KOPT-K1 (cell line): ENCODE measurements at regions not wholly inside any gene's neighbourhood (a gene's known extent, or its start where the extent isn't known, plus 50 kb on each side); places are given as distances from the start of the nearest gene placed in this dataset.

Source experiments
- H3K27ac ChIP-seq: fragments of 200-600 bp; sonication (generic); 2 replicates; pipeline ENCODE4 v1.5.1; 2016; ENCODE audit warnings: antibody characterized with exemption, mild to moderate bottlenecking, low read depth, low read length; ENCODE audit not compliant: poor library complexity, severe bottlenecking
- H3K36me3 ChIP-seq: fragments of 200-600 bp; sonication (generic); 2 replicates; pipeline ENCODE4 v1.5.1; 2017; ENCODE audit warnings: antibody characterized with exemption, mild to moderate bottlenecking, low read length, moderate library complexity; ENCODE audit not compliant: insufficient read depth
- H3K9me3 ChIP-seq: fragments of 200-600 bp; sonication (generic); 2 replicates; pipeline ENCODE4 v1.5.1; 2017; ENCODE audit warnings: antibody characterized with exemption, low read length, mild to moderate bottlenecking; ENCODE audit not compliant: insufficient read depth, poor library complexity, severe bottlenecking

GRCh38 chr18:77990901-77991300 is 741.3 kb downstream of the GALR1 start:
- Histone ChIP-seq H3K9me3 (no peaks in the 10 kb centered on the region), H3K27ac (no peak overlapping the region), H3K36me3 (no peaks in the 10 kb centered on the region)

- Histone ChIP-seq H3K9me3 (no peaks in the 10 kb centered on the region), H3K27ac (no peak overlapping the region), H3K36me3 (no peaks in the 10 kb centered on the region)
These were observed 742.4 kb downstream of the GALR1 start for GRCh38 chr18:77992057-77992456.

GRCh38 chr18:77993188-77993981 is 743.7 kb downstream of the GALR1 start:
- Histone ChIP-seq H3K36me3 (no peaks in the 10 kb centered on the region), H3K9me3 (no peaks in the 10 kb centered on the region), H3K27ac (no peak overlapping the region)

GRCh38 chr18:77995593-77995992 is 745.9 kb downstream of the GALR1 start:
- no peaks in the 10 kb centered on the region for H3K36me3 ChIP-seq
- no peaks in the 10 kb centered on the region for H3K9me3 ChIP-seq
- no peak overlapping the region for H3K27ac ChIP-seq

- H3K27ac ChIP-seq = no peak overlapping the region
- no peaks in the 10 kb centered on the region for H3K9me3 ChIP-seq
- H3K36me3 ChIP-seq = no peaks in the 10 kb centered on the region
These were observed 747.1 kb downstream of the GALR1 start for GRCh38 chr18:77996737-77997136.

GRCh38 chr18:78001811-78002210 is 752.2 kb downstream of the GALR1 start:
- no peak overlapping the region for H3K27ac ChIP-seq
- no peaks in the 10 kb centered on the region for H3K36me3 ChIP-seq
- no peaks in the 10 kb centered on the region for H3K9me3 ChIP-seq

GRCh38 chr18:78006006-78006773 is 756.5 kb downstream of the GALR1 start:
- Histone ChIP-seq H3K36me3 (no peaks in the 10 kb centered on the region), H3K27ac (no peak overlapping the region)

GRCh38 chr18:78006774-78007260 is 757.2 kb downstream of the GALR1 start:
- peaks cover 3% of the 10 kb centered on the region for H3K9me3 ChIP-seq
- H3K36me3 ChIP-seq = no peaks in the 10 kb centered on the region
- H3K27ac ChIP-seq = no peak overlapping the region

More at GRCh38 chr18:78006006-78006773, 756.5 kb downstream of the GALR1 start:
- peaks cover 3% of the 10 kb centered on the region for H3K9me3 ChIP-seq

- peaks cover 3% of the 10 kb centered on the region for H3K9me3 ChIP-seq
- H3K27ac ChIP-seq = no peak overlapping the region
- no peaks in the 10 kb centered on the region for H3K36me3 ChIP-seq
These were observed 760.7 kb downstream of the GALR1 start for GRCh38 chr18:78010363-78010762.

- no peaks in the 10 kb centered on the region for H3K9me3 ChIP-seq
- no peaks in the 10 kb centered on the region for H3K36me3 ChIP-seq
- no peak overlapping the region for H3K27ac ChIP-seq
These were observed 768.2 kb downstream of the GALR1 start for GRCh38 chr18:78017869-78018268.

GRCh38 chr18:78021196-78021595 is 771.5 kb downstream of the GALR1 start:
- no peaks in the 10 kb centered on the region for H3K9me3 ChIP-seq
- H3K27ac ChIP-seq = no peak overlapping the region
- H3K36me3 ChIP-seq = no peaks in the 10 kb centered on the region

GRCh38 chr18:78031589-78031988 is 781.9 kb downstream of the GALR1 start:
- Histone ChIP-seq H3K36me3 (no peaks in the 10 kb centered on the region), H3K9me3 (no peaks in the 10 kb centered on the region), H3K27ac (no peak overlapping the region)

- no peaks in the 10 kb centered on the region for H3K9me3 ChIP-seq
- no peaks in the 10 kb centered on the region for H3K36me3 ChIP-seq
- H3K27ac ChIP-seq = no peak overlapping the region
These were observed 782.3 kb downstream of the GALR1 start for GRCh38 chr18:78031991-78032390.

- Histone ChIP-seq H3K36me3 (no peaks in the 10 kb centered on the region), H3K9me3 (no peaks in the 10 kb centered on the region), H3K27ac (no peak overlapping the region)
These were observed 782.9 kb downstream of the GALR1 start for GRCh38 chr18:78032574-78032973.

GRCh38 chr18:78034755-78035154 is 785.1 kb downstream of the GALR1 start:
- H3K36me3 ChIP-seq = no peaks in the 10 kb centered on the region
- no peak overlapping the region for H3K27ac ChIP-seq
- H3K9me3 ChIP-seq = no peaks in the 10 kb centered on the region
